ENCODE measurements at regions not wholly inside any gene's neighbourhood (a gene's known extent, or its start where the extent isn't known, plus 50 kb on each side); places are given as distances from the start of the nearest gene placed in this dataset.

DNA sequence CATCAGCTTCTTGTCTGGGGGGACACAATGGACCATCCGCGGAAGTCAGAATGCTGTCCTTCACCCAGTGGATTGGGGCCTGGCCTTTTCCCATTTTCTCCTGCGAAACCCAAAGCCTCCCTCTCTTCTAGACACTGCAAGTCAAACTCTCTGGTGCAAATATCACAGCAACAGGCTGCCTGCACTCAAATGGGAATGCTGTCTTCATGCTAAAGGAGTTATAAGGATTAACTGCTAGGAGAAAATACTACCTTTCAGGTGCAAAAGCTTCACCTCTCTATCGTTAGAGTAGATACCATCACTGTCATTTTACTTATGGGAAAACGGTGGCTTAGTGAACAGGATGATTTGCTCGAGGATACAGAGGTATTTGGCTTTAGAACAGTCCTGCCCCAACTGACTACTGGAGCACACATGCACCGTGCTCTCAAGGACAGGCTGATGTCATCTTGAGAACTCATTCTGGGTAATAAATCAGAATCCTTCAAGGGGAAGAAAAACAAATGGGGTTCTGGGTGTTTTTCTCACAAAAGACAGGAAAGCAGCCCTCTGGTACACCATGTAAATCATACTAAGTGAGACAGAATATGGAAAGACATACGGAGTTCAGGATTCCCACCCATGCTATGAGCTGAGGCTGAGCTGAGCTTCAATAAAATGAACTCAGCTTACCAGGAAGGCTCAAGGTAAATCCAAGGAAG is 100.9 kb downstream of the SAMD9 start:
- no peaks in the 10 kb centered on the region for H3K9me2 ChIP-seq
- peaks cover 14 to 32% of the 10 kb centered on the region in 2 experiments for H3K4me1 ChIP-seq (ENCODE audit: control insufficient read depth in 1 of 2, insufficient read depth in 2 of 2, low read depth in 1 of 2, low read length in 1 of 2)
- H3K27me3 ChIP-seq (ENCODE audit: insufficient read depth): no peaks in the 10 kb centered on the region
- ChIA-PET POLR2A (no interaction called here), CTCF (interaction anchor here (1.1 kb wide), 1 partner anchor 43 kb away, joined by 3 read pairs; no protein-coding TSS in a partner anchor)
- H2AFZ ChIP-seq (ENCODE audit: low read depth): peak overlapping the region; percentile 54; the same call in 1 of the 2 replicates
- H3K9ac ChIP-seq: 0 out of 2 replicates have a peak overlapping the region, but pooled peaks have one; percentile 33
- H3K27ac ChIP-seq (ENCODE audit: low read depth in 2 of 2, low read length in 1 of 2): peak overlapping the region; percentile 64 to 72; a peak in 3 of 4 replicates
- DNase-seq: no peak
- peaks cover 10% of the 10 kb centered on the region for H3F3A ChIP-seq (replicated peaks; ENCODE audit: insufficient read depth)
- no peak overlapping the region for H3K4me2 ChIP-seq
- no peaks in the 10 kb centered on the region for H4K20me1 ChIP-seq (ENCODE audit: insufficient read depth)
- no peak overlapping the region for H3K4me3 ChIP-seq (ENCODE audit: low read depth in 2 of 2, low read length in 1 of 2)
- WGBS (ENCODE audit: low lambda C conversion rate): 78% methylated on average over 8 of the region's 8 CpGs
- H3K79me2 ChIP-seq (ENCODE audit: insufficient read depth): no peaks in the 10 kb centered on the region
- H3K9me3 ChIP-seq: no peaks in the 10 kb centered on the region
- TF ChIP-seq, protein P1, sequence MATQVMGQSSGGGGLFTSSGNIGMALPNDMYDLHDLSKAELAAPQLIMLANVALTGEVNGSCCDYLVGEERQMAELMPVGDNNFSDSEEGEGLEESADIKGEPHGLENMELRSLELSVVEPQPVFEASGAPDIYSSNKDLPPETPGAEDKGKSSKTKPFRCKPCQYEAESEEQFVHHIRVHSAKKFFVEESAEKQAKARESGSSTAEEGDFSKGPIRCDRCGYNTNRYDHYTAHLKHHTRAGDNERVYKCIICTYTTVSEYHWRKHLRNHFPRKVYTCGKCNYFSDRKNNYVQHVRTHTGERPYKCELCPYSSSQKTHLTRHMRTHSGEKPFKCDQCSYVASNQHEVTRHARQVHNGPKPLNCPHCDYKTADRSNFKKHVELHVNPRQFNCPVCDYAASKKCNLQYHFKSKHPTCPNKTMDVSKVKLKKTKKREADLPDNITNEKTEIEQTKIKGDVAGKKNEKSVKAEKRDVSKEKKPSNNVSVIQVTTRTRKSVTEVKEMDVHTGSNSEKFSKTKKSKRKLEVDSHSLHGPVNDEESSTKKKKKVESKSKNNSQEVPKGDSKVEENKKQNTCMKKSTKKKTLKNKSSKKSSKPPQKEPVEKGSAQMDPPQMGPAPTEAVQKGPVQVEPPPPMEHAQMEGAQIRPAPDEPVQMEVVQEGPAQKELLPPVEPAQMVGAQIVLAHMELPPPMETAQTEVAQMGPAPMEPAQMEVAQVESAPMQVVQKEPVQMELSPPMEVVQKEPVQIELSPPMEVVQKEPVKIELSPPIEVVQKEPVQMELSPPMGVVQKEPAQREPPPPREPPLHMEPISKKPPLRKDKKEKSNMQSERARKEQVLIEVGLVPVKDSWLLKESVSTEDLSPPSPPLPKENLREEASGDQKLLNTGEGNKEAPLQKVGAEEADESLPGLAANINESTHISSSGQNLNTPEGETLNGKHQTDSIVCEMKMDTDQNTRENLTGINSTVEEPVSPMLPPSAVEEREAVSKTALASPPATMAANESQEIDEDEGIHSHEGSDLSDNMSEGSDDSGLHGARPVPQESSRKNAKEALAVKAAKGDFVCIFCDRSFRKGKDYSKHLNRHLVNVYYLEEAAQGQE (IDR thresholded peaks at IDR 0.05; ENCODE audit: low read depth, low read length): no peak
- TF ChIP-seq, protein P2, sequence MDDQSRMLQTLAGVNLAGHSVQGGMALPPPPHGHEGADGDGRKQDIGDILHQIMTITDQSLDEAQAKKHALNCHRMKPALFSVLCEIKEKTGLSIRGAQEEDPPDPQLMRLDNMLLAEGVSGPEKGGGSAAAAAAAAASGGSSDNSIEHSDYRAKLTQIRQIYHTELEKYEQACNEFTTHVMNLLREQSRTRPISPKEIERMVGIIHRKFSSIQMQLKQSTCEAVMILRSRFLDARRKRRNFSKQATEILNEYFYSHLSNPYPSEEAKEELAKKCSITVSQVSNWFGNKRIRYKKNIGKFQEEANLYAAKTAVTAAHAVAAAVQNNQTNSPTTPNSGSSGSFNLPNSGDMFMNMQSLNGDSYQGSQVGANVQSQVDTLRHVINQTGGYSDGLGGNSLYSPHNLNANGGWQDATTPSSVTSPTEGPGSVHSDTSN (IDR thresholded peaks at IDR 0.05): peak; percentile 19; the same call in 1 of the 2 replicates
- no peak for TF ChIP-seq RXRA (IDR thresholded peaks at IDR 0.05; ENCODE audit: borderline replicate concordance, low read depth)
- no peaks in the 10 kb centered on the region for H3K36me3 ChIP-seq (replicated peaks in 1 of 2; ENCODE audit: control insufficient read depth in 1 of 2, insufficient read depth in 2 of 2, low read length in 1 of 2)

DNA sequence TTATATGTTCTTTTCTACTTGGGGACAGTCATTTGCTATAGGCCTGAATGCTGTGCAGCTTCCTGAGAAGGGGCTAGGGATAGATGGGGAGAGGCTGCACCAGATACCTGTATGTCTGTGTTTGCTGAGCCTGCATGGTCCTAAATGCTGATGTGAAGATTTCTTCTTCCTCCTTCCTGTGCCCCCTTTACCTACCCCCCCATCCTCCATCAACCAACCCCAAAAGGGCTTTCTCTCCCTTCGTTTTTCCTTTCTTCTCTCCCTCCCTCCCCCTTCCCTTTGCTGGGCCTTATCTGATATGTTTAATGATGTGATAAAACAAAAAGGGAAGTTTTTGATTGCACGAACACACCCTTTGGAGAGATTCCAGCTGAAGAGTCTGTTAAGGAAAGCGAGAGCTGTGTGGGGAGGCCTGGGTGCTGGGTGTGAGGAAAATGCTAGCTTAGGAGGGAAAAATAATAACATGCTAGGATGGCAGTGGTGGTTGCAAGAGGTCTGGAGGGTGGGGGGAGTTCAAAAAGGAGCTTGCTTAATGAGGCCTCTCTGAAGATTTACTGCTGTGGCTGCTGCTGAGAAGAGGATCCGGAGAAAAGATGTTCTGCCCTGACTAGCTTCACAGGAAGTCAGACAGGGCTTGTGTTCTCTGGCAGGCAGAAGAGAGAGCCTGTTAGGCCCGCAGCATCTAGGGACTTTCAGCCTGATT is 101.8 kb downstream of the SAMD9 start:
- no peaks in the 10 kb centered on the region for H3K27me3 ChIP-seq (ENCODE audit: insufficient read depth)
- peaks cover 14 to 33% of the 10 kb centered on the region in 2 experiments for H3K4me1 ChIP-seq (ENCODE audit: control insufficient read depth in 1 of 2, insufficient read depth in 2 of 2, low read depth in 1 of 2, low read length in 1 of 2)
- ChIA-PET POLR2A (interaction anchor here (0.5 kb wide), 1 partner anchor 1175 kb away, joined by 3 read pairs; no protein-coding TSS in a partner anchor), CTCF (interaction anchor here (1.1 kb wide), 1 partner anchor 42 kb away, joined by 3 read pairs; no protein-coding TSS in a partner anchor)
- peak overlapping the region; percentile 54 for H2AFZ ChIP-seq (ENCODE audit: low read depth)
- H3K4me3 ChIP-seq (ENCODE audit: low read depth in 2 of 2, low read length in 1 of 2): no peak overlapping the region
- no peaks in the 10 kb centered on the region for H3K9me2 ChIP-seq
- H3K4me2 ChIP-seq: 0 out of 2 replicates have a peak overlapping the region, but pooled peaks have one; percentile 14
- H3K9me3 ChIP-seq: no peaks in the 10 kb centered on the region
- H3K27ac ChIP-seq (ENCODE audit: low read depth in 2 of 2, low read length in 1 of 2): peak overlapping the region; percentile 64 to 72; a peak in 3 of 4 replicates
- H4K20me1 ChIP-seq (ENCODE audit: insufficient read depth): no peaks in the 10 kb centered on the region
- H3K36me3 ChIP-seq (replicated peaks in 1 of 2; ENCODE audit: control insufficient read depth in 1 of 2, insufficient read depth in 2 of 2, low read length in 1 of 2): no peaks in the 10 kb centered on the region
- H3K79me2 ChIP-seq (ENCODE audit: insufficient read depth): no peaks in the 10 kb centered on the region
- peak overlapping the region; percentile 33; the same call in 1 of the 2 replicates for H3K9ac ChIP-seq
- WGBS (ENCODE audit: low lambda C conversion rate): 65% methylated on average over 5 of the region's 5 CpGs
- DNase-seq: no peak
- TF ChIP-seq MXI1 (IDR thresholded peaks at IDR 0.05; ENCODE audit: low read depth, low read length): 0 out of 2 replicates have a peak, but pooled peaks have one; percentile 18
- TF ChIP-seq FOXJ3 (CRISPR knock-in tag; IDR thresholded peaks at IDR 0.05): no peak
- H3F3A ChIP-seq (replicated peaks; ENCODE audit: insufficient read depth): peaks cover 19% of the 10 kb centered on the region

Measured in SK-N-SH (cell line).